CD14-positive monocyte (primary cell): ENCODE measurements at regions not wholly inside any gene's neighbourhood (a gene's known extent, or its start where the extent isn't known, plus 50 kb on each side); places are given as distances from the start of the nearest gene placed in this dataset.

Experiments used
- DNase-seq, 3 donors: peaks; one replicate each; pipeline ENCODE4 v3.0.0-alpha.2; 2011 to 2022
- H2AFZ ChIP-seq: 2 replicates; pipeline ENCODE4 v1.6.0; 2012; ENCODE audit warnings: mild to moderate bottlenecking, low read depth, low read length, inconsistent platforms; ENCODE audit not compliant: insufficient read depth, poor library complexity, severe bottlenecking
- H3K27ac ChIP-seq, 2 donors: 1 replicate in 1 of 2; 2 replicates in 1 of 2; pipeline ENCODE4 v1.5.1; 2012 to 2013; ENCODE audit warnings: low read length in 2 of 2, control low read depth in 1 of 2, inconsistent platforms in 1 of 2, low read depth in 1 of 2, mild to moderate bottlenecking in 1 of 2
- H3K27me3 ChIP-seq, 2 donors: one replicate each; pipeline versions ENCODE4 v1.6.0 to v1.6.1; 2011 to 2013; ENCODE audit warnings: low read length in 2 of 2; ENCODE audit not compliant: control insufficient read depth in 2 of 2, insufficient read depth in 2 of 2
- H3K36me3 ChIP-seq, 2 donors: replicated peaks in 1 of 2; 1 replicate in 1 of 2; 2 replicates in 1 of 2; pipeline versions ENCODE4 v1.5.1 to v1.6.1; 2012 to 2013; ENCODE audit warnings: low read length in 2 of 2, control low read depth in 1 of 2, inconsistent platforms in 1 of 2, mild to moderate bottlenecking in 1 of 2; ENCODE audit not compliant: insufficient read depth in 2 of 2, control insufficient read depth in 1 of 2
- H3K4me1 ChIP-seq, 2 donors: 1 replicate in 1 of 2; 2 replicates in 1 of 2; pipeline versions ENCODE4 v1.5.1 to v1.6.1; 2012 to 2013; ENCODE audit warnings: low read length in 2 of 2, control low read depth in 1 of 2, inconsistent platforms in 1 of 2, mild to moderate bottlenecking in 1 of 2, moderate library complexity in 1 of 2; ENCODE audit not compliant: insufficient read depth in 2 of 2, control insufficient read depth in 1 of 2
- H3K4me2 ChIP-seq: replicated peaks from 2 replicates; pipeline ENCODE3; 2012; ENCODE audit warnings: low read length, moderate library complexity, mild to moderate bottlenecking; ENCODE audit not compliant: poor library complexity, severe bottlenecking; ENCODE audit errors: extremely low read depth
- H3K4me3 ChIP-seq, 3 experiments: fragments of 200-600 bp in 1 of 3; sonication (generic) in 1 of 3; replicated peaks in 1 of 3; 1 replicate in 2 of 3; 2 replicates in 1 of 3; pipeline ENCODE4 v1.5.1; 2011 to 2013; ENCODE audit warnings: low read length in 3 of 3, mild to moderate bottlenecking in 3 of 3, control low read depth in 2 of 3, low read depth in 2 of 3, inconsistent platforms in 1 of 3, moderate library complexity in 1 of 3
- H3K79me2 ChIP-seq: 2 replicates; pipeline ENCODE4 v1.6.0; 2012; ENCODE audit warnings: mild to moderate bottlenecking, control low read depth, inconsistent platforms, low read length, moderate library complexity; ENCODE audit not compliant: insufficient read depth
- H3K9ac ChIP-seq: 2 replicates; pipeline ENCODE4 v1.6.0; 2017; ENCODE audit warnings: low read length, mild to moderate bottlenecking; ENCODE audit not compliant: insufficient read depth, poor library complexity, severe bottlenecking
- H3K9me3 ChIP-seq, 2 donors: replicated peaks in 1 of 2; 1 replicate in 1 of 2; 2 replicates in 1 of 2; pipeline versions ENCODE4 v1.5.1 to v1.6.1; 2012 to 2013; ENCODE audit warnings: low read length in 2 of 2, control low read depth in 1 of 2; ENCODE audit not compliant: control insufficient read depth in 1 of 2, insufficient read depth in 1 of 2
- H4K20me1 ChIP-seq: 2 replicates; pipeline ENCODE4 v1.6.0; 2012; ENCODE audit warnings: mild to moderate bottlenecking, low read length, control low read depth, moderate library complexity; ENCODE audit not compliant: insufficient read depth
- H3K27ac Mint-ChIP-seq, 7 donors: one replicate each; pipeline ENCODE4 v1.8.0; 2020; ENCODE audit warnings: mild to moderate bottlenecking in 7 of 7, mixed read lengths in 7 of 7, moderate library complexity in 6 of 7, inconsistent platforms in 2 of 7
- H3K27me3 Mint-ChIP-seq, 3 donors: one replicate each; pipeline ENCODE4 v1.8.0; 2021 to 2022; ENCODE audit warnings: low read depth in 3 of 3, mild to moderate bottlenecking in 3 of 3, mixed read lengths in 3 of 3, moderate library complexity in 3 of 3, inconsistent platforms in 1 of 3
- H3K36me3 Mint-ChIP-seq, 2 donors: one replicate each; pipeline ENCODE4 v1.8.0; 2020; ENCODE audit warnings: mixed read lengths in 2 of 2, inconsistent platforms in 1 of 2, mild to moderate bottlenecking in 1 of 2
- H3K4me1 Mint-ChIP-seq: one replicate; pipeline ENCODE4 v1.8.0; 2020; ENCODE audit warnings: mild to moderate bottlenecking, mixed read lengths
- H3K4me3 Mint-ChIP-seq, 2 donors: one replicate each; pipeline ENCODE4 v1.8.0; 2020; ENCODE audit warnings: mild to moderate bottlenecking in 2 of 2, mixed read lengths in 2 of 2, moderate library complexity in 1 of 2
- H3K9me3 Mint-ChIP-seq, 7 donors: one replicate each; pipeline ENCODE4 v1.8.0; 2020 to 2022; ENCODE audit warnings: mixed read lengths in 7 of 7, mild to moderate bottlenecking in 6 of 7, moderate library complexity in 6 of 7, inconsistent platforms in 2 of 7
- CTCF ChIP-seq: fragments of 200-600 bp; IDR thresholded peaks from one replicate; pipeline ENCODE4 v1.8.0; 2022; ENCODE audit warnings: antibody characterized with exemption, mild to moderate bottlenecking
- WGBS: methylation state at CpG from one replicate; pipeline ENCODE4 v1.1.5; 2013; ENCODE audit warnings: missing lambda C conversion rate; ENCODE audit not compliant: insufficient coverage; 5-methylcytosine and 5-hydroxymethylcytosine counted together
- intact Hi-C, 2 donors: fragments of 100-400 bp; cut with micrococcal nuclease; formaldehyde crosslinking; loops; one replicate each; pipeline versions ENCODE4 v1.15.0 to v1.15.1; 2023

DNA sequence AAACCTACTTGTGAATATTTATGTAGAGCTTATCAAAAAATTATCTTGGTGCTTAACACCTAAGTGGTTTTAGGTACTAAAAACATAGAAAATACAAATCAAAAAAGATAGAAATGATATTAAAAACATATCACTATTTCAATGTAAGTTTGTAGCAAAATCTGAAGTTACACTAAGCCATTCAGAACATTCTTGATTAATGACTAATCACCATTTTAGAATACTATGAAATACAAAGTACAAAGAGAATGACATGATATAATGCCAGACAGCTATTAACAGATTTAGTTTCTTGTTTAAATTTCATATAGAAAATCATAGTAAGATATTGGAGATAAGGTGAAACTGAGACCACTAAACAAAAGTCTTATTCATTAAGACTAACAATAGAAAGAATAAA is 169.7 kb upstream of the AGTR1 start:
- no peaks in the 10 kb centered on the region for H3K4me1 Mint-ChIP-seq
- H2AFZ ChIP-seq = no peak overlapping the region

GRCh38 chr3:148531836-148532235 is 165.9 kb upstream of the AGTR1 start:
- Histone ChIP-seq H4K20me1 (no peaks in the 10 kb centered on the region), H3K9ac (no peak overlapping the region), H3K36me3 (no peaks in the 10 kb centered on the region), H3K79me2 (no peaks in the 10 kb centered on the region), H3K9me3 (no peaks in the 10 kb centered on the region), H3K27me3 (no peaks in the 10 kb centered on the region), H3K27ac (no peak overlapping the region), H3K4me3 (no peak overlapping the region), H3K4me1 (no peaks in the 10 kb centered on the region), H3K4me2 (no peak overlapping the region), H2AFZ (no peak overlapping the region)
- H3K27me3 Mint-ChIP-seq = no peaks in the 10 kb centered on the region
- intact Hi-C loops = no loop called here
- H3K4me1 Mint-ChIP-seq = no peaks in the 10 kb centered on the region
- TF ChIP-seq CTCF = no peak
- no peak overlapping the region for H3K4me3 Mint-ChIP-seq
- no peaks in the 10 kb centered on the region for H3K9me3 Mint-ChIP-seq
- H3K36me3 Mint-ChIP-seq = no peaks in the 10 kb centered on the region
- H3K27ac Mint-ChIP-seq = no peak overlapping the region
- DNase-seq = no peak
- no CpG with 5 or more reads among the region's 2 CpGs for WGBS

More for the DNA sequence above, 169.7 kb upstream of the AGTR1 start:
- Histone ChIP-seq H3K27ac (no peak overlapping the region), H3K36me3 (no peaks in the 10 kb centered on the region), H3K27me3 (no peaks in the 10 kb centered on the region), H3K4me2 (no peak overlapping the region), H3K79me2 (no peaks in the 10 kb centered on the region), H4K20me1 (no peaks in the 10 kb centered on the region), H3K9ac (no peak overlapping the region), H3K9me3 (no peaks in the 10 kb centered on the region), H3K4me1 (no peaks in the 10 kb centered on the region), H3K4me3 (no peak overlapping the region)
- peaks cover 0 to 6% (median 2%) of the 10 kb centered on the region in 7 donors for H3K9me3 Mint-ChIP-seq
- H3K4me3 Mint-ChIP-seq = no peak overlapping the region
- intact Hi-C loops = no loop called here
- no peak overlapping the region for H3K27ac Mint-ChIP-seq
- no peak for TF ChIP-seq CTCF
- no peak for DNase-seq
- H3K36me3 Mint-ChIP-seq = no peaks in the 10 kb centered on the region
- peaks cover 0 to 3% (median 0%) of the 10 kb centered on the region in 3 donors for H3K27me3 Mint-ChIP-seq
